Ovary (tissue), 7 donors: ENCODE measurements at regions not wholly inside any gene's neighbourhood (a gene's known extent, or its start where the extent isn't known, plus 50 kb on each side); places are given as distances from the start of the nearest gene placed in this dataset.

ENCODE experiments used
- DNase-seq, 5 donors: peaks; one replicate each; pipeline ENCODE4 v3.0.0-alpha.2; 2019 to 2020
- H3K27ac ChIP-seq, 2 donors: fragments of 200-600 bp; one replicate each; pipeline versions ENCODE4 v1.5.1 to v1.8.0; 2019 to 2022
- H3K27me3 ChIP-seq: fragments of 200-600 bp; one replicate; pipeline ENCODE4 v1.8.0; 2022
- H3K36me3 ChIP-seq: fragments of 200-600 bp; sonication (generic); one replicate; pipeline ENCODE4 v1.5.1; 2019
- H3K4me1 ChIP-seq: one replicate; pipeline ENCODE4 v1.8.1; 2013; ENCODE audit warnings: mild to moderate bottlenecking, moderate library complexity; ENCODE audit not compliant: insufficient read depth
- H3K4me3 ChIP-seq: fragments of 200-600 bp; sonication (generic); one replicate; pipeline ENCODE4 v1.5.1; 2017
- H3K9me3 ChIP-seq, 2 donors: fragments of 200-600 bp in 1 of 2; sonication (generic) in 1 of 2; one replicate each; pipeline versions ENCODE4 v1.5.1 to v1.8.1; 2013 to 2019; ENCODE audit warnings: mild to moderate bottlenecking in 1 of 2, moderate library complexity in 1 of 2
- CTCF ChIP-seq, 3 donors: fragments of 450-650 bp in 2 of 3; fragments of 200-600 bp in 1 of 3; IDR thresholded peaks; one replicate each; pipeline versions ENCODE4 v1.5.1 to v1.8.0; 2016 to 2022; ENCODE audit warnings: antibody characterized with exemption in 3 of 3, mild to moderate bottlenecking in 1 of 3
- EP300 ChIP-seq: sonication (generic); formaldehyde crosslinking; IDR thresholded peaks from one replicate; pipeline ENCODE4 v1.6.1; 2017; ENCODE audit warnings: antibody characterized with exemption
- POLR2A ChIP-seq: fragments of 450-650 bp; IDR thresholded peaks from one replicate; pipeline ENCODE4 v1.6.1; 2017; ENCODE audit warnings: antibody characterized with exemption, mild to moderate bottlenecking, moderate library complexity
- WGBS, 3 donors: extraction: QIAGEN DNeasy Blood & Tissue Kit in 1 of 3; methylation state at CpG; one replicate each; pipeline versions ENCODE4 v1.1.5 to v1.1.7; 2013 to 2017; 5-methylcytosine and 5-hydroxymethylcytosine counted together
- intact Hi-C, 4 donors: fragments of 100-400 bp; cut with DNase I; formaldehyde crosslinking; loops; one replicate each; pipeline versions ENCODE4 v1.11.0 to v1.15.1; 2022 to 2023
- donor health status: DM: no; HTN: no; CAD: no; lungs with moderate emphysema.
- donor health status: DM: no; HTN: no; CAD: no.
- donor health status: Bipolar disorder and iron deficiency.
- donor health status: DM: no; HTN: no; CAD: no.
- donor health status: DM: yes; HTN: yes; CAD: no.

- Histone ChIP-seq H3K36me3 (no peaks in the 10 kb centered on the region), H3K27ac (no peak overlapping the region), H3K9me3 (no peaks in the 10 kb centered on the region), H3K4me1 (no peaks in the 10 kb centered on the region), H3K27me3 (no peaks in the 10 kb centered on the region), H3K4me3 (no peak overlapping the region)
- intact Hi-C loops: no loop called here
- no peak for TF ChIP-seq EP300
- TF ChIP-seq POLR2A: no peak
- no peak for TF ChIP-seq CTCF (IDR thresholded peaks at IDR 0.05)
- no peak for DNase-seq
- WGBS, 3 donors: 84 to 87% (median 85%) methylated on average over 3 of the region's 3 CpGs
Observed at GRCh38 chr1:60888126-60888525, 194.2 kb upstream of the NFIA start.

- TF ChIP-seq POLR2A (no peak), CTCF (IDR thresholded peaks at IDR 0.05) (no peak), EP300 (no peak)
- H3K4me3 ChIP-seq: no peak overlapping the region
- intact Hi-C loops: no loop called here
- 36 to 46% (median 37%) methylated on average over 6 of the region's 6 CpGs for WGBS, 3 donors
- H3K4me1 ChIP-seq: no peaks in the 10 kb centered on the region
- H3K27me3 ChIP-seq: no peaks in the 10 kb centered on the region
- H3K9me3 ChIP-seq: no peaks in the 10 kb centered on the region
- no peaks in the 10 kb centered on the region for H3K36me3 ChIP-seq
- no peak for DNase-seq
- no peak overlapping the region for H3K27ac ChIP-seq
Observed at GRCh38 chr1:60886793-60887331, 195.5 kb upstream of the NFIA start.

GRCh38 chr1:60886090-60886489 is 196.3 kb upstream of the NFIA start:
- WGBS, 3 donors: 77 to 91% (median 87%) methylated on average over 1 of the region's 1 CpG
- Histone ChIP-seq H3K27ac (no peak overlapping the region), H3K4me3 (no peak overlapping the region), H3K27me3 (no peaks in the 10 kb centered on the region), H3K9me3 (no peaks in the 10 kb centered on the region), H3K4me1 (no peaks in the 10 kb centered on the region), H3K36me3 (no peaks in the 10 kb centered on the region)
- DNase-seq: no peak
- TF ChIP-seq EP300 (no peak), POLR2A (no peak)
- intact Hi-C loops: no loop called here

- no peak for TF ChIP-seq POLR2A
- no peaks in the 10 kb centered on the region for H3K27me3 ChIP-seq
- H3K27ac ChIP-seq: no peak overlapping the region
- H3K9me3 ChIP-seq: no peaks in the 10 kb centered on the region
- intact Hi-C loops: no loop called here
- no peaks in the 10 kb centered on the region for H3K4me1 ChIP-seq
- 90 to 99% (median 98%) methylated on average over 2 of the region's 2 CpGs for WGBS, 3 donors
- no peak overlapping the region for H3K4me3 ChIP-seq
- no peak for DNase-seq
- H3K36me3 ChIP-seq: no peaks in the 10 kb centered on the region
Observed at GRCh38 chr1:60880202-60880601, 202.2 kb upstream of the NFIA start.

GRCh38 chr1:60878323-60878722 is 204.0 kb upstream of the NFIA start:
- Histone ChIP-seq H3K27ac (no peak overlapping the region), H3K4me1 (no peaks in the 10 kb centered on the region), H3K27me3 (no peaks in the 10 kb centered on the region), H3K4me3 (no peak overlapping the region), H3K9me3 (no peaks in the 10 kb centered on the region), H3K36me3 (no peaks in the 10 kb centered on the region)
- TF ChIP-seq CTCF (IDR thresholded peaks at IDR 0.05) (no peak), POLR2A (no peak), EP300 (no peak)
- intact Hi-C loops: no loop called here
- no peak for DNase-seq
- 0 to 80% (median 79%) methylated on average over 1 of the region's 1 CpG for WGBS, 3 donors
